Glutamatergic neuron (in vitro differentiated cells): ENCODE measurements at regions not wholly inside any gene's neighbourhood (a gene's known extent, or its start where the extent isn't known, plus 50 kb on each side); places are given as distances from the start of the nearest gene placed in this dataset.

Experiments
- DNase-seq: peaks from one replicate; pipeline ENCODE4 v3.0.0; 2022
- H3K27ac Mint-ChIP-seq: one replicate; pipeline ENCODE4 v1.8.0; 2020; ENCODE audit warnings: mild to moderate bottlenecking, mixed read lengths, inconsistent platforms; ENCODE audit not compliant: unreplicated experiment
- H3K27me3 Mint-ChIP-seq: one replicate; pipeline ENCODE4 v1.8.0; 2020; ENCODE audit warnings: mild to moderate bottlenecking, moderate library complexity, mixed read lengths, inconsistent platforms; ENCODE audit not compliant: unreplicated experiment
- H3K36me3 Mint-ChIP-seq: one replicate; pipeline ENCODE4 v1.8.0; 2020; ENCODE audit warnings: mild to moderate bottlenecking, mixed read lengths, inconsistent platforms; ENCODE audit not compliant: unreplicated experiment
- H3K4me1 Mint-ChIP-seq: one replicate; pipeline ENCODE4 v1.8.0; 2020; ENCODE audit warnings: mild to moderate bottlenecking, low read depth, mixed read lengths, inconsistent platforms; ENCODE audit not compliant: unreplicated experiment
- H3K4me3 Mint-ChIP-seq: one replicate; pipeline ENCODE4 v1.8.0; 2020; ENCODE audit warnings: mild to moderate bottlenecking, mixed read lengths, inconsistent platforms; ENCODE audit not compliant: unreplicated experiment
- H3K9me3 Mint-ChIP-seq: one replicate; pipeline ENCODE4 v1.8.0; 2020; ENCODE audit warnings: mild to moderate bottlenecking, moderate library complexity, mixed read lengths, inconsistent platforms; ENCODE audit not compliant: unreplicated experiment
- TF ChIP-seq, protein P1 (sequence below): fragments of 200-600 bp; sonication (generic); IDR thresholded peaks from one replicate; pipeline ENCODE4 v1.5.0; 2021; ENCODE audit not compliant: partially characterized antibody, unreplicated experiment

DNA sequence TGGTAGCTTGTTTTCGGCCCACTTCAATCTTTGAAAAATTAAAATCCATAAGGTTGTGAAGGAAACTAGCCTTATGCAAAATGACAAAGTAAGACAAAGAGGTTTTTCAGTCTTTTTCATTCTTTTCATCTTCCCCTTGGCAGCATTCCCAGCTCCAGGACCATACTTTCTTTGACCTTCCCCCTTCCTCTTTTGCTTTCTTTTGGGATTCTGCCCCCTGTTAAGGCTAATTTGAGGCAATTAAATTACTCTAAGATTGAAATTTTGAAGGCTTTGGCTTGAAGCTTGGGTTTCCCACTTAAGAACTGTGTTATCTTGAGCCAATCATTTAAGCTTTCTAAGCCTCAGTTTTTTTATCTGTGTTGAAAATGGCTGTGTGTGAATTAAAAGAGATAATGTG, 124.9 kb downstream of the DACT1 start:
- TF ChIP-seq, protein P1, sequence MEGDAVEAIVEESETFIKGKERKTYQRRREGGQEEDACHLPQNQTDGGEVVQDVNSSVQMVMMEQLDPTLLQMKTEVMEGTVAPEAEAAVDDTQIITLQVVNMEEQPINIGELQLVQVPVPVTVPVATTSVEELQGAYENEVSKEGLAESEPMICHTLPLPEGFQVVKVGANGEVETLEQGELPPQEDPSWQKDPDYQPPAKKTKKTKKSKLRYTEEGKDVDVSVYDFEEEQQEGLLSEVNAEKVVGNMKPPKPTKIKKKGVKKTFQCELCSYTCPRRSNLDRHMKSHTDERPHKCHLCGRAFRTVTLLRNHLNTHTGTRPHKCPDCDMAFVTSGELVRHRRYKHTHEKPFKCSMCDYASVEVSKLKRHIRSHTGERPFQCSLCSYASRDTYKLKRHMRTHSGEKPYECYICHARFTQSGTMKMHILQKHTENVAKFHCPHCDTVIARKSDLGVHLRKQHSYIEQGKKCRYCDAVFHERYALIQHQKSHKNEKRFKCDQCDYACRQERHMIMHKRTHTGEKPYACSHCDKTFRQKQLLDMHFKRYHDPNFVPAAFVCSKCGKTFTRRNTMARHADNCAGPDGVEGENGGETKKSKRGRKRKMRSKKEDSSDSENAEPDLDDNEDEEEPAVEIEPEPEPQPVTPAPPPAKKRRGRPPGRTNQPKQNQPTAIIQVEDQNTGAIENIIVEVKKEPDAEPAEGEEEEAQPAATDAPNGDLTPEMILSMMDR, result no peak
- H3K27ac Mint-ChIP-seq, result peak overlapping the region; percentile 24
- peaks cover 64% of the 10 kb centered on the region for H3K4me1 Mint-ChIP-seq
- peaks cover 13% of the 10 kb centered on the region for H3K9me3 Mint-ChIP-seq
- no peak for DNase-seq
- peaks cover 11% of the 10 kb centered on the region for H3K27me3 Mint-ChIP-seq
- H3K4me3 Mint-ChIP-seq, result no peak overlapping the region
- H3K36me3 Mint-ChIP-seq, result no peaks in the 10 kb centered on the region

DNA sequence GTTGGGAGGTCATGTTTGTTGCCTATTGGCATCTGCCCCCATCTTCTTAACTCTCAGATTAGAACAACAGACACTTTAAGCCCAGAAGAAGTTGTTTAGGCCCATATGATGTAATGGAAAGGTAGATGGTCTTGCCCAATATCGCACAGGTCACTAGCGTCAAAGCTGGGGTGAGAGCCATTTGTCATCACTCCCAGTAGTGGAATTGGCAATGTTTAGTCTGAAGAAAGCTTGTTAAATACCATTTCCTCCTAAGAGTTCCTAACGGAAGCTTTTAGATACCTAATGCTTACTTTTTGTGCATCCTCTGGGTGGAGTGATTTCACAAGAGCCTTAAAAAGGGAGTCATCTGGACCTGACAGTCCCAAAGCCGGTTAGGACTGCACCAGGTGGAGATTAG, 125.4 kb downstream of the DACT1 start:
- H3K4me3 Mint-ChIP-seq, result no peak overlapping the region
- DNase-seq, result no peak
- no peaks in the 10 kb centered on the region for H3K36me3 Mint-ChIP-seq
- TF ChIP-seq, protein P1, result no peak
- peak overlapping the region; percentile 22 for H3K27ac Mint-ChIP-seq
- peaks cover 11% of the 10 kb centered on the region for H3K27me3 Mint-ChIP-seq
- H3K4me1 Mint-ChIP-seq, result peaks cover 62% of the 10 kb centered on the region
- H3K9me3 Mint-ChIP-seq, result peaks cover 13% of the 10 kb centered on the region

DNA sequence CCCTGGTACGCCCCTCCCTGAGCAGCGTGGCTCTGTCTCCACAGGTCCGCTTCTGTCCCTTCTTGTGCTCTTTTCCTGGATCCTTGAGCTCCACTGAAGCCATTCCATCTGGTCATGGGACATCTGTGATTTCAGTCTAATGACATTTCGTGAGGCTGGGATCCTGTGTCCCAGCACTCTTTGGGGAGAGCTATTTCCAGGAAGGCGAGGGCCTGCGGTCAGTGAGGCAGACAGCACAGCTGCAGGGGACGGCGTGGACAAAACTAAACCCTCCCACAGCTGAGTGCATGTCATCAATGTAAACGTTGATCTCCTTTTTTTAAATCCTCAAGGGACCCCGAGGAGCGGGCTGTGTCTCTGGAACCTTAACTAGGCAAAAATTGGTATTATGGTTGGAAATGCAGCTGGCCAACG, 127.7 kb downstream of the DACT1 start:
- Mint-ChIP-seq H3K27me3 (peaks cover 10% of the 10 kb centered on the region), H3K36me3 (no peaks in the 10 kb centered on the region), H3K4me1 (peaks cover 63% of the 10 kb centered on the region), H3K4me3 (peak overlapping the region; percentile 74), H3K9me3 (peaks cover 10% of the 10 kb centered on the region), H3K27ac (peak overlapping the region; percentile 98)
- TF ChIP-seq, protein P1, result no peak
- DNase-seq, result peak; percentile 73

DNA sequence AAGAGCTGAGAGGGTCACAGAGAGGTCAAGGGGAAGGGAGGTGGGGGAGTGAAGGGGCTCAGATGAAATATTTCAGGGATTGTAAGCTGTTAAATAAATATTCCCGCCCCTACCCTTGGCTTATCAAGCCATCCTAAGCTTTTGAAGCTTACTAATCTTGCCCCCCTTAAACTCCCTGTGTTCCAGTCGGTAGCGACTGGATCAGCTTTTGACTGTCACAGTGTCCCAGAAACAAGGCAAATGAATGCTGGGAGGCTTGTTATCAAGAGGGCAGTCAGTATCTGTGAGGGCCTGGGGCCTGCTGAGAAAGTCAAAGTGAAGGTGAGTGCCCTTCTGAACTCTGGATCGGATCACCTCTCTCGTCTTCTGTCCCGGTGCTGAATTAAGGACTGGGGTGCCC, 128.1 kb downstream of the DACT1 start:
- Mint-ChIP-seq H3K27ac (peak overlapping the region; percentile 98), H3K9me3 (peaks cover 11% of the 10 kb centered on the region), H3K4me3 (peak overlapping the region; percentile 74), H3K36me3 (no peaks in the 10 kb centered on the region), H3K4me1 (peaks cover 63% of the 10 kb centered on the region), H3K27me3 (peaks cover 11% of the 10 kb centered on the region)
- DNase-seq, result no peak
- TF ChIP-seq, protein P1, result no peak

DNA sequence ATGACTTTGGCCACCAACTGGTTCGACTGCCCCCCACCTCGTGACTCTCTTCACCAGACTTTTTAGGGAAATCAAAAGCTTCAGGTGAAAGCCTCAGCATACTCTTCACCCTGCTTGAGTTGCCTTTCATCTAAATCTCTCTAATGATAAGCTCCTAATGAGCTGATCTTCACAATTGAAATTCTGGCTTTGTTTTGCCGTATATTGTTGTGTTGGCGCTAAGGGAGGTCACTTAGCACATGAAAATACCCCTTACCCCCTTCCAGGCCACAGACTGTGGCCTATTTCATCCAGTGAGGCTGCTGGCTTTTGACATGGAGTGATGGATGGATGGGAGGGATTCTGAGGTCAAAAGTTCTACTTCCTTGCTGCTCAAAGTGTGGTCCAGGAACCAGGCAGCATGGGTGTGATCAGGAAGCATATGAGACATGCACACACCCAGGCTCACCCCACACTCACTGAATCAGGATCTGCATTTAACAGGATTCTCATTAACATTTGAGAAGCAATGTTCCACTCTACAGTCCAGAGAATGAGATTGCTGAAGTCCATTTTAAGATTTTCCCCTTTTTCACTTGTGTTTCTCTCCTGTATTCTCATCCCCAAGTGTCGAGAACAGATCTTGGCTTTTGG, 131.4 kb downstream of the DACT1 start:
- Mint-ChIP-seq H3K9me3 (peaks cover 13% of the 10 kb centered on the region), H3K4me3 (peak overlapping the region; percentile 5), H3K27ac (peak overlapping the region; percentile 76), H3K4me1 (peaks cover 69% of the 10 kb centered on the region), H3K36me3 (no peaks in the 10 kb centered on the region), H3K27me3 (peaks cover 8% of the 10 kb centered on the region)
- TF ChIP-seq, protein P1, result no peak
- DNase-seq, result no peak
